Thymus (tissue), 11 donors: ENCODE measurements at regions not wholly inside any gene's neighbourhood (a gene's known extent, or its start where the extent isn't known, plus 50 kb on each side); places are given as distances from the start of the nearest gene placed in this dataset.
"Not testable (repeated sequence)": the region's sequence is repeated elsewhere in the genome, so short reads cannot be mapped to it uniquely, and the experiment has no call there.

Source experiments
- DNase-seq, 9 donors: peaks; one replicate each; pipeline ENCODE4 v3.0.0-alpha.2; 2013; ENCODE audit warnings: low spot score in 9 of 9, low read depth in 6 of 9, missing footprints in 1 of 9
- H3K27ac ChIP-seq, 2 donors: one replicate each; pipeline ENCODE4 v1.5.1; 2013; ENCODE audit warnings: control low read depth in 1 of 2, low read depth in 1 of 2, low read length in 1 of 2, mild to moderate bottlenecking in 1 of 2, moderate library complexity in 1 of 2
- H3K27me3 ChIP-seq, 2 donors: one replicate each; pipeline ENCODE4 v1.5.1; 2013; ENCODE audit warnings: low read length in 1 of 2; ENCODE audit not compliant: control insufficient read depth in 2 of 2, insufficient read depth in 1 of 2
- H3K36me3 ChIP-seq, 2 donors: one replicate each; pipeline ENCODE4 v1.5.1; 2013; ENCODE audit warnings: low read length in 1 of 2, mild to moderate bottlenecking in 1 of 2, moderate library complexity in 1 of 2; ENCODE audit not compliant: control insufficient read depth in 2 of 2, insufficient read depth in 2 of 2
- H3K4me1 ChIP-seq, 2 donors: one replicate each; pipeline ENCODE4 v1.5.1; 2013; ENCODE audit warnings: low read length in 2 of 2; ENCODE audit not compliant: control insufficient read depth in 2 of 2, insufficient read depth in 2 of 2
- H3K4me3 ChIP-seq, 2 donors: one replicate each; pipeline ENCODE4 v1.5.1; 2013; ENCODE audit warnings: low read length in 2 of 2, control low read depth in 1 of 2, mild to moderate bottlenecking in 1 of 2
- H3K9me3 ChIP-seq, 2 donors: one replicate each; pipeline ENCODE4 v1.5.1; 2013; ENCODE audit warnings: low read length in 1 of 2, mild to moderate bottlenecking in 1 of 2; ENCODE audit not compliant: control insufficient read depth in 2 of 2, insufficient read depth in 1 of 2
- WGBS: extraction: QIAGEN DNeasy Blood & Tissue Kit; methylation state at CpG from one replicate; pipeline ENCODE4 v1.1.7; 2013; 5-methylcytosine and 5-hydroxymethylcytosine counted together
- donor health status: healthy.

- WGBS: 87% methylated on average over 4 of the region's 4 CpGs
- H3K27me3 ChIP-seq: no peaks in the 10 kb centered on the region
- H3K9me3 ChIP-seq: no peaks in the 10 kb centered on the region
- no peak overlapping the region for H3K4me3 ChIP-seq
- no peaks in the 10 kb centered on the region for H3K36me3 ChIP-seq
- no peaks in the 10 kb centered on the region for H3K4me1 ChIP-seq
- no peak for DNase-seq
- H3K27ac ChIP-seq: no peak overlapping the region
These were observed 401.3 kb downstream of the PCDH10 start for GRCh38 chr4:133550436-133550835.

- H3K9me3 ChIP-seq: no peaks in the 10 kb centered on the region
- WGBS: 95% methylated on average over 4 of the region's 4 CpGs
- DNase-seq: no peak
These were observed 395.0 kb downstream of the PCDH10 start for GRCh38 chr4:133544097-133544496.

GRCh38 chr4:133537780-133538281 lies 388.7 kb downstream of the PCDH10 start:
- Histone ChIP-seq H3K27ac (no peak overlapping the region), H3K9me3 (no peaks in the 10 kb centered on the region), H3K36me3 (no peaks in the 10 kb centered on the region), H3K4me3 (no peak overlapping the region), H3K4me1 (no peaks in the 10 kb centered on the region), H3K27me3 (no peaks in the 10 kb centered on the region)
- DNase-seq: no peak
- WGBS: 91% methylated on average over 4 of the region's 4 CpGs

More at GRCh38 chr4:133544097-133544496, 395.0 kb downstream of the PCDH10 start:
- H3K27ac ChIP-seq: no peak overlapping the region
- H3K4me3 ChIP-seq: no peak overlapping the region
- no peaks in the 10 kb centered on the region for H3K27me3 ChIP-seq
- H3K4me1 ChIP-seq: no peaks in the 10 kb centered on the region
- H3K36me3 ChIP-seq: no peaks in the 10 kb centered on the region

- 91% methylated on average over 6 of the region's 6 CpGs for WGBS
- H3K27me3 ChIP-seq, DNase-seq, H3K36me3 ChIP-seq, H3K4me3 ChIP-seq, H3K27ac ChIP-seq, H3K4me1 ChIP-seq, H3K9me3 ChIP-seq: not testable (repeated sequence)
These were observed 385.1 kb downstream of the PCDH10 start for GRCh38 chr4:133534224-133534623.

- WGBS: 79% methylated on average over 1 of the region's 1 CpG
- H3K4me3 ChIP-seq: no peak overlapping the region
- H3K9me3 ChIP-seq: no peaks in the 10 kb centered on the region
- H3K27me3 ChIP-seq: no peaks in the 10 kb centered on the region
- no peaks in the 10 kb centered on the region for H3K4me1 ChIP-seq
- no peak for DNase-seq
- no peaks in the 10 kb centered on the region for H3K36me3 ChIP-seq
- H3K27ac ChIP-seq: no peak overlapping the region
These were observed 375.3 kb downstream of the PCDH10 start for GRCh38 chr4:133524369-133524768.

DNA sequence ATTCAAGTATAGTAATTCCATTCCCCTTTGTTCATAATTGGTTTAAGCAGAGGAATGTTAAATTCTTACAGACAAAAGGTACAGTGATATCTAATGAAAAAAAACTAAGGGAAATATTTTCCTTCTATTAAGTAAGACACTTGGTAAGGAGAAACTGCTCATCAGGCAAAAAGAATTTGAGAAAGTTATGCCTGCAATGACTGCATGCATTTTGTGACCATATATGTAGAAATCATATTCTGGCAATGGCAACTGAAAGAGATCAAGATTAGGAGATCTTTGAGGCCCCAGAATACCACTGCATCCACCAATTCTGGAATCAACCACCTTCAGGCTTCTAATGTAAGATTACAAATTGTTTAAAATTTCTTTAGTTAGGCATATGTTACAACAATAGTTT lies 364.8 kb downstream of the PCDH10 start:
- Histone ChIP-seq H3K4me1 (no peaks in the 10 kb centered on the region), H3K27me3 (no peaks in the 10 kb centered on the region), H3K4me3 (no peak overlapping the region), H3K27ac (no peak overlapping the region), H3K9me3 (no peaks in the 10 kb centered on the region), H3K36me3 (no peaks in the 10 kb centered on the region)
- DNase-seq: no peak

DNA sequence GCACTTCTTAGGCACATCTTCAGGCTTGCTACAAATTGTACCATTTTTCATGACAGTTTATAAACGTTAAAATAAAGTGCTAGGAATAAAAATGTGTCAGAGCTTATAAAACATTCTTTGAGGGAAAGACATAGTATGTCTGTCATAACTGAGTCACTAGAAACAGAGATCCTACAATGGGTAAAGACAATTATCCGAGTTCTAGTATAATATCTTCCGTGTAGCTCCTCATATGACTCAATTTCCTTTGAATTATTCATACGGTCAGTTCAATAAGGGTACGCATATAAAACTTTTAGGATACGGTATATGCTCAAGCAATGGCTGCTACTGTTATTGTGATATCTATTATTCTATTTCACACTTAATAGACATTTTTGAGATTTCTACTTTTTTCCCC lies 349.1 kb downstream of the PCDH10 start:
- DNase-seq: no peak
- no peaks in the 10 kb centered on the region for H3K36me3 ChIP-seq
- WGBS: 96% methylated on average over 6 of the region's 6 CpGs
- H3K9me3 ChIP-seq: no peaks in the 10 kb centered on the region
- H3K4me1 ChIP-seq: no peaks in the 10 kb centered on the region
- no peak overlapping the region for H3K4me3 ChIP-seq
- no peak overlapping the region for H3K27ac ChIP-seq
- H3K27me3 ChIP-seq: no peaks in the 10 kb centered on the region

DNA sequence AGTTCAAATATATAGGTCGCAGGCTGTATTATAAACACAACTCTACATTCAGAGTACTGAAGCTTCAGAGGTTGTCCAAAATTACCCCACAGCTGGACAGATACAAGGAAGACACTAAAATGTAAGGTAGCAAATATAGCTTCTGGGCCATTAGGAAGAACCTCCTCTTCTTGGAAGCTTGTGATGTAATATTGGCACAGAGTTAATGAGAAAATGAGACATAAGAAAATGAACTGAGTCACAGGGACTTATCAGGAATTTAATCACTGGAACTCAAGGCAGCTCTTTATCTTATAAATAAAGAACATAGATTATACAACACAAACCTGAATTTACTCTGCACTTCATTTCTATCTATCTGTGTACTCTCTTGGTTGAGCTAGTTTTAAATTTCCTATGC lies 344.7 kb downstream of the PCDH10 start:
- Histone ChIP-seq H3K4me3 (no peak overlapping the region), H3K9me3 (no peaks in the 10 kb centered on the region), H3K27me3 (no peaks in the 10 kb centered on the region), H3K4me1 (no peaks in the 10 kb centered on the region), H3K36me3 (no peaks in the 10 kb centered on the region), H3K27ac (no peak overlapping the region)
- no peak for DNase-seq
- WGBS: 90% methylated on average over 1 of the region's 1 CpG

DNA sequence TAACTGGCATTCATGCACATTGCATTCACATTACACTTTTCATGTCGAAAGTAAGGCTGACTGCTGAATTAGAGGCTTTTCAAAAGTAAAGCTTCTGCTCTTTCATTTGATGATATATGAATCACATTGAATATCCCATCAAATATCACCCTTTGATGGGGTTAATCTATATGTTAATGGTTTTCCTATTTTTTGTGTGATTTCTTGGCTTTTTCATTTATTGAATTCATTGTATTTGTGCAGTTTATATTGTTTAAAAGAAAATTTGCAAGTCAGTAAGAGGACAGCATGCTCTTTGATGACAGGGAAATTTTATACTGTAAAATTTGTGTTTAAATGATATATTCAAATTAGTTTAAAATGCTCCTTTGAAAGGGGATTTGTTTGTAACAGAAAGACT lies 344.1 kb downstream of the PCDH10 start:
- DNase-seq: no peak
- Histone ChIP-seq H3K9me3 (no peaks in the 10 kb centered on the region), H3K4me1 (no peaks in the 10 kb centered on the region), H3K27ac (no peak overlapping the region), H3K27me3 (no peaks in the 10 kb centered on the region), H3K4me3 (no peak overlapping the region), H3K36me3 (no peaks in the 10 kb centered on the region)
- WGBS: 84% methylated on average over 1 of the region's 1 CpG

GRCh38 chr4:133484287-133484686 lies 335.2 kb downstream of the PCDH10 start:
- Histone ChIP-seq H3K4me3 (no peak overlapping the region), H3K27me3 (no peaks in the 10 kb centered on the region), H3K4me1 (no peaks in the 10 kb centered on the region), H3K27ac (no peak overlapping the region), H3K36me3 (no peaks in the 10 kb centered on the region), H3K9me3 (no peaks in the 10 kb centered on the region)
- WGBS: 69% methylated on average over 2 of the region's 2 CpGs
- DNase-seq: no peak
